K562 (cell line): ENCODE measurements at regions not wholly inside any gene's neighbourhood (a gene's known extent, or its start where the extent isn't known, plus 50 kb on each side); places are given as distances from the start of the nearest gene placed in this dataset.

ENCODE experiments used
- ATAC-seq: fragments of 200-7000 bp; cut with Tn5 transposase; 3 replicates; pipeline ENCODE4 v1.9.1; 2020; ENCODE audit warnings: moderate library complexity
- BruUV-seq: library from RNA; stranded (reverse); fragments of 400-500 nt; replicated peaks from 2 replicates; lab custom pipeline; 2021; lab: Mats Ljungman, UMichigan
- CTCF ChIA-PET: fragments of 300-600 bp; formaldehyde crosslinking; extraction: SDS; loops from one replicate; lab custom pipeline; 2021; ENCODE audit warnings: low intra/inter-chr PET ratio; lab: Yijun Ruan, JAX
- POLR2A ChIA-PET: fragments of 300-600, 350-650 bp; sonication (Branson Sonifier 250); formaldehyde crosslinking; extraction: SDS; loops from one replicate; lab custom pipeline; 2021; ENCODE audit warnings: antibody characterized with exemption, inconsistent platforms; lab: Yijun Ruan, JAX
- DNase-seq, 4 experiments: peaks; one replicate each; pipeline versions ENCODE4 v3.0.0 to v3.0.0-alpha.2; 2011 to 2018; ENCODE audit warnings: low spot score in 3 of 4, mixed read lengths in 3 of 4; ENCODE audit errors: extremely low read depth in 1 of 4
- FAIRE-seq: peaks from 2 replicates; lab custom pipeline; 2011; peaks lifted over from hg19 to GRCh38; lab: Jason Lieb, UNC
- H2AFZ ChIP-seq: 2 replicates; pipeline ENCODE4 v1.6.0; 2011; ENCODE audit warnings: low read depth, low read length, control low read depth, inconsistent platforms
- H3K27ac ChIP-seq: fragments of 200-600 bp; 3 replicates; pipeline ENCODE4 v1.8.0; 2011; ENCODE audit warnings: low read depth, mild to moderate bottlenecking, control low read depth, inconsistent platforms, low read length, moderate library complexity, mixed read lengths; ENCODE audit errors: extremely low read depth
- H3K27me3 ChIP-seq, 2 experiments: fragments of 300-600 bp in 1 of 2; 2 replicates in 1 of 2; 3 replicates in 1 of 2; pipeline versions ENCODE4 v1.6.0 to v1.8.0; 2011; ENCODE audit warnings: inconsistent platforms in 2 of 2, low read length in 2 of 2, mild to moderate bottlenecking in 1 of 2, mixed read lengths in 1 of 2, moderate library complexity in 1 of 2; ENCODE audit not compliant: control insufficient read depth in 2 of 2, insufficient read depth in 2 of 2
- H3K36me3 ChIP-seq: fragments of 300-600 bp; 3 replicates; pipeline ENCODE4 v1.8.0; 2011; ENCODE audit warnings: mild to moderate bottlenecking, low read length, inconsistent platforms; ENCODE audit not compliant: control insufficient read depth, insufficient read depth
- H3K4me1 ChIP-seq, 2 experiments: fragments of 200-600 bp in 1 of 2; replicated peaks in 1 of 2; 2 replicates in 1 of 2; 3 replicates in 1 of 2; pipeline versions ENCODE4 v1.5.1 to v1.8.0; 2011; ENCODE audit warnings: inconsistent platforms in 2 of 2, low read length in 2 of 2, mild to moderate bottlenecking in 1 of 2, mixed read lengths in 1 of 2, moderate library complexity in 1 of 2; ENCODE audit not compliant: control insufficient read depth in 2 of 2, insufficient read depth in 2 of 2
- H3K4me2 ChIP-seq: 2 replicates; pipeline ENCODE4 v1.6.1; 2011; ENCODE audit warnings: low read length, control low read depth, inconsistent platforms, mixed read lengths; ENCODE audit not compliant: insufficient read depth
- H3K4me3 ChIP-seq: fragments of 200-600 bp; sonication (generic), shearing (Covaris generic); 2 replicates; pipeline ENCODE4 v1.5.1; 2016; ENCODE audit warnings: control low read depth, inconsistent platforms
- H3K79me2 ChIP-seq: fragments of 200-600 bp; 3 replicates; pipeline ENCODE4 v1.8.0; 2011; ENCODE audit warnings: low read length, inconsistent platforms; ENCODE audit not compliant: control insufficient read depth, insufficient read depth
- H3K9ac ChIP-seq, 2 experiments: 2 replicates each; pipeline versions ENCODE4 v1.6.0 to v1.6.1; 2011; ENCODE audit warnings: low read depth in 2 of 2, low read length in 2 of 2, control low read depth in 1 of 2, inconsistent platforms in 1 of 2, mild to moderate bottlenecking in 1 of 2, mixed read lengths in 1 of 2; ENCODE audit not compliant: insufficient read depth in 1 of 2
- H3K9me1 ChIP-seq: one replicate; pipeline ENCODE4 v1.6.0; 2011; ENCODE audit warnings: inconsistent platforms, mild to moderate bottlenecking, low read length, moderate library complexity; ENCODE audit not compliant: control insufficient read depth, insufficient read depth
- H3K9me3 ChIP-seq: replicated peaks from 2 replicates; pipeline ENCODE4 v1.5.1; 2011; ENCODE audit warnings: low read depth, low read length, inconsistent platforms; ENCODE audit not compliant: control insufficient read depth, insufficient read depth
- H4K20me1 ChIP-seq: replicated peaks from 2 replicates; pipeline ENCODE4 v1.6.1; 2011; ENCODE audit warnings: low read length, inconsistent platforms, mixed read lengths; ENCODE audit not compliant: control insufficient read depth, insufficient read depth
- ADNP ChIP-seq: fragments of 200-800 bp; sonication (Bioruptor generic); IDR thresholded peaks from 2 replicates; pipeline ENCODE4 v1.6.1; 2016; ENCODE audit warnings: missing genetic modification characterization, missing compliant biosample characterization
- BCOR ChIP-seq: fragments of 450-650 bp; IDR thresholded peaks from 2 replicates; pipeline ENCODE4 v1.6.1; 2016
- CGGBP1 ChIP-seq: fragments of 250-450 bp; sonication (Bioruptor Pico); IDR thresholded peaks from 2 replicates; pipeline ENCODE4 v1.9.0; 2021; ENCODE audit warnings: mild to moderate bottlenecking
- HDAC2 ChIP-seq: fragments of 450-650 bp; IDR thresholded peaks from 2 replicates; pipeline ENCODE4 v1.6.1; 2016; ENCODE audit warnings: mild to moderate bottlenecking
- IRF9 ChIP-seq: fragments of 450-650 bp; IDR thresholded peaks from 2 replicates; pipeline ENCODE4 v1.6.1; 2016; ENCODE audit warnings: missing biosample characterization, missing genetic modification characterization
- KDM1A ChIP-seq, 2 experiments: fragments of 450-650 bp; IDR thresholded peaks; 2 replicates each; pipeline ENCODE4 v1.6.1; 2016; ENCODE audit warnings: mild to moderate bottlenecking in 2 of 2
- RBM25 ChIP-seq: fragments of 200-400 bp; formaldehyde crosslinking; IDR thresholded peaks from 2 replicates; pipeline ENCODE4 v1.6.1; 2018; ENCODE audit warnings: low read length, low read depth, moderate library complexity; ENCODE audit not compliant: severe bottlenecking
- RCOR1 ChIP-seq, 2 experiments: IDR thresholded peaks; 2 replicates each; pipeline ENCODE4 v1.6.1; 2012; ENCODE audit warnings: low read depth in 2 of 2, low read length in 2 of 2, borderline replicate concordance in 1 of 2, improper control_type of control experiment in 1 of 2
- SMARCA5 ChIP-seq: fragments of 450-650 bp; IDR thresholded peaks from 2 replicates; pipeline ENCODE4 v1.6.1; 2016
- ZBED1 ChIP-seq: IDR thresholded peaks from 2 replicates; pipeline ENCODE4 v1.6.1; 2014
- WGBS: fragments of 100-300 bp; shearing (Covaris generic); methylation state at CpG from one replicate; pipeline ENCODE4 v1.1.6; 2016; ENCODE audit warnings: low coverage, mixed read lengths; ENCODE audit not compliant: insufficient coverage; ENCODE audit errors: missing lambda C conversion rate; 5-methylcytosine and 5-hydroxymethylcytosine counted together
- in situ Hi-C: fragments of 300-500 bp; cut with MboI; formaldehyde crosslinking; loops from 4 replicates; pipeline ENCODE4 v1.15.0; 2018; ENCODE audit warnings: inconsistent platforms, mixed read lengths
- intact Hi-C: fragments of 100-400 bp; cut with micrococcal nuclease; formaldehyde crosslinking; loops from 2 replicates; pipeline ENCODE4 v1.14.2; 2022

GRCh38 chr3:72336114-72336651, 512.1 kb downstream of the SHQ1 start:
- DNase-seq: no peak
- H3K9ac ChIP-seq: peak overlapping the region in 1 of 2 experiments; percentile 1; a peak in 1 of 4 replicates
- peak in 1 of 2 experiments; percentile 45; a peak in 1 of 4 replicates for TF ChIP-seq RCOR1 (IDR thresholded peaks at IDR 0.05; ENCODE audit: borderline replicate concordance in 1 of 2, low read depth in 2 of 2, low read length in 2 of 2)
- TF ChIP-seq BCOR: peak; percentile 92
- TF ChIP-seq RBM25: peak; percentile 90
- no peak for TF ChIP-seq ZBED1
- TF ChIP-seq SMARCA5: peak; percentile 73; the same call in 1 of the 2 replicates
- no peak for TF ChIP-seq IRF9 (tag)
- TF ChIP-seq CGGBP1 (CRISPR knock-in tag): no peak
- peak; percentile 94 for TF ChIP-seq ADNP (tag)
- TF ChIP-seq KDM1A (IDR thresholded peaks at IDR 0.05): peak; percentile 79 to 89
- 0 out of 2 replicates have a peak, but pooled peaks have one; percentile 32 for TF ChIP-seq HDAC2
- TF ChIP-seq, all 486 proteins: peak for 7
- in situ Hi-C loops: no loop called here
- intact Hi-C loops: loop anchor here (5.0 kb wide), 1 partner anchor 64 kb away; no protein-coding TSS in a partner anchor
- Histone ChIP-seq H3K4me1 (peaks cover 41 to 45% of the 10 kb centered on the region in 2 experiments), H3K9me3 (no peaks in the 10 kb centered on the region; the same call in 1 of the 2 replicates), H3K27ac (peak overlapping the region; percentile 54; the same call in 2 of the 3 replicates), H3K9me1 (peaks cover 2% of the 10 kb centered on the region), H3K4me3 (no peak overlapping the region), H2AFZ (peak overlapping the region; percentile 93), H3K4me2 (no peak overlapping the region), H4K20me1 (no peaks in the 10 kb centered on the region), H3K27me3 (no peaks in the 10 kb centered on the region), H3K79me2 (no peaks in the 10 kb centered on the region), H3K36me3 (no peaks in the 10 kb centered on the region)
- ATAC-seq (no peak), FAIRE-seq (no peak)
- no TSS peak for BruUV-seq
- WGBS: 78% methylated on average over 7 of the region's 7 CpGs
- ChIA-PET CTCF (no interaction called here), POLR2A (interaction anchor here (1.2 to 1.3 kb wide), 3 partner anchors 14 to 32 kb away, joined by 3 to 6 read pairs (median 5); no protein-coding TSS in a partner anchor)
